HepG2 (cell line): ENCODE measurements at regions not wholly inside any gene's neighbourhood (a gene's known extent, or its start where the extent isn't known, plus 50 kb on each side); places are given as distances from the start of the nearest gene placed in this dataset.

Experiments used
- ATAC-seq: fragments of 200-7000 bp; cut with Tn5 transposase; 3 replicates; pipeline ENCODE4 v1.9.1; 2020; ENCODE audit warnings: mild to moderate bottlenecking, moderate library complexity
- BruUV-seq: library from RNA; stranded (reverse); fragments of 400-500 nt; replicated peaks from 2 replicates; lab custom pipeline; 2021; lab: Mats Ljungman, UMichigan
- CTCF ChIA-PET: fragments of 300-600 bp; formaldehyde crosslinking; extraction: SDS; loops from one replicate; lab custom pipeline; 2021; ENCODE audit warnings: low total read pairs, inconsistent platforms, low intra/inter-chr PET ratio; lab: Yijun Ruan, JAX
- POLR2A ChIA-PET: fragments of 350-600 bp; sonication (Branson Sonifier 250); formaldehyde crosslinking; loops from one replicate; lab custom pipeline; 2020; ENCODE audit warnings: antibody characterized with exemption, inconsistent platforms; lab: Yijun Ruan, JAX
- DNase-seq: peaks from one replicate; pipeline ENCODE4 v3.0.0-alpha.2; 2015; ENCODE audit warnings: low spot score
- FAIRE-seq: peaks from 3 replicates; lab custom pipeline; 2011; peaks lifted over from hg19 to GRCh38; lab: Jason Lieb, UNC
- H2AFZ ChIP-seq: one replicate; pipeline ENCODE4 v1.6.1; 2011; ENCODE audit warnings: low read length, inconsistent platforms
- H3K27ac ChIP-seq: fragments of 300-600 bp; 3 replicates; pipeline ENCODE4 v1.8.0; 2011; ENCODE audit warnings: mixed run types, mild to moderate bottlenecking, mixed read lengths, low read length, inconsistent platforms; ENCODE audit not compliant: insufficient read depth; ENCODE audit errors: extremely low read length
- H3K27me3 ChIP-seq, 2 experiments: fragments of 200-600 bp in 1 of 2; 2 replicates in 1 of 2; 3 replicates in 1 of 2; pipeline versions ENCODE4 v1.6.0 to v1.8.0; 2011; ENCODE audit warnings: low read length in 2 of 2, mild to moderate bottlenecking in 2 of 2, moderate library complexity in 2 of 2, inconsistent platforms in 1 of 2; ENCODE audit not compliant: insufficient read depth in 2 of 2, control insufficient read depth in 1 of 2
- H3K36me3 ChIP-seq, 2 experiments: fragments of 200-600 bp in 1 of 2; replicated peaks in 1 of 2; 2 replicates in 1 of 2; 3 replicates in 1 of 2; pipeline versions ENCODE4 v1.5.1 to v1.8.0; 2011; ENCODE audit warnings: low read length in 2 of 2, inconsistent platforms in 1 of 2; ENCODE audit not compliant: insufficient read depth in 2 of 2, control insufficient read depth in 1 of 2
- H3K4me1 ChIP-seq: 2 replicates; pipeline ENCODE4 v1.5.1; 2012; ENCODE audit warnings: low read length, inconsistent platforms; ENCODE audit not compliant: insufficient read depth
- H3K4me2 ChIP-seq: 2 replicates; pipeline ENCODE4 v1.6.0; 2011; ENCODE audit warnings: low read depth, low read length, inconsistent platforms
- H3K4me3 ChIP-seq, 3 experiments: fragments of 200-600 bp in 1 of 3; sonication (generic), shearing (Covaris generic) in 1 of 3; replicated peaks in 1 of 3; 2 replicates each; pipeline ENCODE4 v1.5.1; 2011 to 2016; ENCODE audit warnings: low read length in 3 of 3, inconsistent platforms in 2 of 3, low read depth in 2 of 3, mild to moderate bottlenecking in 2 of 3, control low read depth in 1 of 3, mixed read lengths in 1 of 3; ENCODE audit not compliant: insufficient read depth in 1 of 3
- H3K79me2 ChIP-seq: one replicate; pipeline ENCODE4 v1.6.1; 2011; ENCODE audit warnings: low read length, inconsistent platforms; ENCODE audit not compliant: insufficient read depth
- H3K9ac ChIP-seq: 2 replicates; pipeline ENCODE4 v1.6.0; 2011; ENCODE audit warnings: mild to moderate bottlenecking, low read depth, low read length, inconsistent platforms; ENCODE audit not compliant: insufficient read depth
- H3K9me3 ChIP-seq: 2 replicates; pipeline ENCODE4 v1.5.1; 2012; ENCODE audit warnings: mild to moderate bottlenecking, low read length
- H4K20me1 ChIP-seq: 2 replicates; pipeline ENCODE4 v1.6.0; 2011; ENCODE audit warnings: inconsistent platforms, mild to moderate bottlenecking, low read length, moderate library complexity; ENCODE audit not compliant: insufficient read depth
- ARID3A ChIP-seq: IDR thresholded peaks from 2 replicates; pipeline ENCODE4 v1.6.1; 2012; ENCODE audit warnings: low read depth, low read length, improper control_type of control experiment
- CEBPB ChIP-seq: IDR thresholded peaks from 2 replicates; pipeline ENCODE4 v1.6.1; 2011; ENCODE audit warnings: low read depth, low read length, improper control_type of control experiment, borderline replicate concordance
- CTCF ChIP-seq: sonication (generic); formaldehyde crosslinking; IDR thresholded peaks from 2 replicates; pipeline ENCODE4 v1.5.0; 2020; ENCODE audit warnings: mild to moderate bottlenecking, missing genetic modification reagents, moderate library complexity
- STAG1 ChIP-seq: sonication (generic); formaldehyde crosslinking; IDR thresholded peaks from 2 replicates; pipeline ENCODE4 v1.4.0; 2020; ENCODE audit warnings: missing genetic modification reagents
- THYN1 ChIP-seq: sonication (generic); formaldehyde crosslinking; IDR thresholded peaks from 2 replicates; pipeline ENCODE4 v1.8.1; 2023; ENCODE audit warnings: low read depth, mild to moderate bottlenecking, moderate library complexity, missing genetic modification reagents, borderline replicate concordance
- ZHX1 ChIP-seq: sonication (generic); formaldehyde crosslinking; IDR thresholded peaks from 2 replicates; pipeline ENCODE4 v1.8.1; 2022; ENCODE audit warnings: low read depth, mild to moderate bottlenecking, missing genetic modification reagents
- ZNF513 ChIP-seq: sonication (generic); formaldehyde crosslinking; conservative IDR thresholded peaks from 2 replicates; pipeline ENCODE4 v1.5.0; 2020; ENCODE audit warnings: missing genetic modification reagents
- ZNF570 ChIP-seq: sonication (generic); formaldehyde crosslinking; IDR thresholded peaks from 2 replicates; pipeline ENCODE4 v1.4.0; 2020; ENCODE audit warnings: mild to moderate bottlenecking, missing genetic modification reagents, borderline replicate concordance
- WGBS: methylation state at CpG from one replicate; pipeline ENCODE4 v1.1.6; 2017; ENCODE audit warnings: low lambda C conversion rate; 5-methylcytosine and 5-hydroxymethylcytosine counted together
- in situ Hi-C: cut with HindIII; loops from 2 replicates; pipeline ENCODE4 v1.10.0; 2017; ENCODE audit warnings: low pct_unique_long_range_greater_than_20kb; ENCODE audit not compliant: extremely low pct_ligation_motif_present
- intact Hi-C: fragments of 100-400 bp; cut with micrococcal nuclease; formaldehyde crosslinking; loops from one replicate; pipeline ENCODE4 v1.10.0; 2022; ENCODE audit not compliant: unreplicated experiment

- FAIRE-seq (no peak), ATAC-seq (no peak), DNase-seq (no peak)
- no peak overlapping the region for H3K9ac ChIP-seq
- BruUV-seq = no TSS peak
- H3K36me3 ChIP-seq = no peaks in the 10 kb centered on the region
- in situ Hi-C loops (loop anchor here (10.0 kb wide), 1 partner anchor 470 kb away; no protein-coding TSS in a partner anchor), intact Hi-C loops (no loop called here)
- no peaks in the 10 kb centered on the region for H4K20me1 ChIP-seq
- H2AFZ ChIP-seq = no peak overlapping the region
- no peaks in the 10 kb centered on the region for H3K4me1 ChIP-seq
- no peak overlapping the region for H3K4me3 ChIP-seq
- no peaks in the 10 kb centered on the region for H3K27me3 ChIP-seq
- ChIA-PET CTCF (no interaction called here), POLR2A (no interaction called here)
- no peak for TF ChIP-seq ZNF570 (CRISPR knock-in tag)
- TF ChIP-seq CEBPB = peak; percentile 63; the same call in 1 of the 2 replicates
- 0% methylated on average over 2 of the region's 2 CpGs for WGBS
- H3K4me2 ChIP-seq = no peak overlapping the region
- H3K79me2 ChIP-seq = no peaks in the 10 kb centered on the region
- H3K9me3 ChIP-seq = no peaks in the 10 kb centered on the region
- H3K27ac ChIP-seq = no peak overlapping the region
These were observed 74.8 kb upstream of the DEFB112 start for GRCh38 chr6:50124572-50124971.

GRCh38 chr6:50128420-50129005 is 78.8 kb upstream of the DEFB112 start:
- BruUV-seq = no TSS peak
- in situ Hi-C loops = loop anchor here (10.0 to 25.0 kb wide), 2 partner anchors 466 to 659 kb away; no protein-coding TSS in a partner anchor
- Histone ChIP-seq H3K27me3 (no peaks in the 10 kb centered on the region), H3K4me1 (peaks cover 5% of the 10 kb centered on the region; the same call in 1 of the 2 replicates), H3K9ac (no peak overlapping the region), H3K9me3 (no peaks in the 10 kb centered on the region), H4K20me1 (no peaks in the 10 kb centered on the region), H3K79me2 (no peaks in the 10 kb centered on the region), H3K4me2 (no peak overlapping the region), H3K36me3 (no peaks in the 10 kb centered on the region), H3K4me3 (no peak overlapping the region), H3K27ac (no peak overlapping the region), H2AFZ (no peak overlapping the region)
- ATAC-seq (no peak), DNase-seq (peak; percentile 5), FAIRE-seq (no peak)
- intact Hi-C loops = loop anchor here (1.0 to 2.0 kb wide), 2 partner anchors 474 to 664 kb away; no protein-coding TSS in a partner anchor
- TF ChIP-seq ARID3A (peak; percentile 88), THYN1 (no peak), CTCF (CRISPR knock-in tag) (peak; percentile 37), STAG1 (CRISPR knock-in tag) (peak; percentile 50), ZHX1 (no peak), ZNF513 (CRISPR knock-in tag) (no peak)
- ChIA-PET CTCF (interaction anchor here (1.7 kb wide), 1 partner anchor 474 kb away, joined by 12 read pairs; no protein-coding TSS in a partner anchor), POLR2A (no interaction called here)
- WGBS = under 1% methylated on average over 2 of the region's 2 CpGs
